ENCODE measurements at regions not wholly inside any gene's neighbourhood (a gene's known extent, or its start where the extent isn't known, plus 50 kb on each side); places are given as distances from the start of the nearest gene placed in this dataset.

DNA sequence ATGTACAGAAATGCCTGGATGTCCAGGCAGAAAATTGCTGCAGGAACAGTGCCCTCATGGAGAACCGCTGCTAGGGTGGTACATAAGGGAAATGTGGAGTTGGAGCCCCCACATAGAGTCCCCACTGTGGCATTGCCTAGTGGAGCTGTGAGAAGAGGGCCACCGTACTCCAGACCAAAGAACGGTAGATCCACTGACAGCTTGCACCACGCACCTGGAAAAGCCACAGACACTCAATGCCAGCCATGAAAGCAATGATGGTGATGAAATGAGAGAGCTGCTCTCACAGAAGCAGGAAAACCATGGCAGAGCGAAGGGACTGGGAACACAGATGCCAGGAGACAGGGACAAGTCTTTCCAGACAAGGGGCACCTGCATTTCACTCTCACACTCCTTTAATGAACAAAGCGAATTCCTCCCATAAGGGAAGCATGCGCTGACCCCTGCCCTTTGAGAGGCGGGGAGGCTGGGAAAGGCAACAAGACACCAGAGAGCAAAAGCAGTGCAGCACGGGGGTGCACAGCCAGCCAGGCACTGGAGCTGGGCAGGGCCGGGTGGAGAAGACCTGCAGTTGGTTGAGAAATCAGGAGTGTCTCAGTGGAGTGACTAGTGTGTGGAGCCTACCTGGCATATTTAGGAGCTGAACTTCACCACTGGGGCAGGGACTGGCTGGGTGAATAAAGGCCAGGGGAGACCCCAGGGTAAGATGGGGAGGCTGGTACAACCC lies 1025.2 kb downstream of the TBC1D22A start:
- ChIA-PET CTCF (interaction anchor here (0.7 kb wide), 1 partner anchor 173 kb away, joined by 3 read pairs; no protein-coding TSS in a partner anchor), POLR2A (no interaction called here)
- H3K9me3 ChIP-seq (ENCODE audit: control insufficient read depth, insufficient read depth, low read depth, low read length) = no peaks in the 10 kb centered on the region
- no peak overlapping the region for H3K4me3 ChIP-seq (ENCODE audit: low read depth, low read length)
- no peak overlapping the region for H3K27ac ChIP-seq (ENCODE audit: extremely low read depth, low read depth, low read length)
- no peaks in the 10 kb centered on the region for H3K36me3 ChIP-seq (ENCODE audit: control insufficient read depth in 2 of 2, insufficient read depth in 1 of 2, low read length in 2 of 2)
- no peaks in the 10 kb centered on the region for H3K4me1 ChIP-seq (ENCODE audit: control insufficient read depth, insufficient read depth, low read length)
- TF ChIP-seq ZNF501 (tag by site-specific recombination; IDR thresholded peaks at IDR 0.05) (no peak), ZNF658 (tag by site-specific recombination; IDR thresholded peaks at IDR 0.05) (no peak), SCRT2 (tag by site-specific recombination; IDR thresholded peaks at IDR 0.05) (no peak), PRDM10 (tag by site-specific recombination; IDR thresholded peaks at IDR 0.05) (no peak), ZNF26 (tag by site-specific recombination; IDR thresholded peaks at IDR 0.05) (no peak)

DNA sequence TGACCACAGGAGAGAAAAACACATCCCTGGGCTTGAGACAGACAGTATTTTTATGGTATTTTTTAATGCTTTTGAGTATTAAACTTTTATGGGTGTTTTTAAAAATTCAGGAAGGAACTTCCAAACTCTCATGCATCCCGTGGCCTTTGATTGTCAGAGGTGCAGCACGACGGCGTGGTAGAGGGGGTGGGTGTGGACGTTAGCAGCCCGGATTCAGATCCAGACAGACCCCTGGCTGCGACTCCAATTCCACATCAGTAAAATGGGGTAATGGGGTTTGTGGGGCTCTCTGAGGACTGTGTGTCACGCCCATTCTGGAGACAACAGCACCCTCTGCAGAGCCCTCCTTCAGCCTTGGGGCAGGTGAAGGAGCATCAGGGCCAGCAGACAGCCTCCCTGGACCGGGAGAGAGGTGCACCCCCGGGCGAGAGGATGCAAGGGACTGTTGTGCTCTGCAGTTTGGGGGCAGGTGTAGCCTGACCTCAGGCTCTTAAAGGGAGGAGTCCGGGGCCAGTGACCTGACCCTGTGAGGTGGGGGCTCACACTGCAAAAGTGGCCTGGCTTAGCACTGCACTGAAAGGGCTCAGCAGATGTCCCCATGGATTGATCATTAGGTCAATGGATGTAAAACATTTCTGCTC lies 1024.3 kb downstream of the TBC1D22A start:
- no peaks in the 10 kb centered on the region for H3K9me3 ChIP-seq (ENCODE audit: control insufficient read depth, insufficient read depth, low read depth, low read length)
- ChIA-PET CTCF (no interaction called here), POLR2A (no interaction called here)
- H3K4me1 ChIP-seq (ENCODE audit: control insufficient read depth, insufficient read depth, low read length) = no peaks in the 10 kb centered on the region
- no peaks in the 10 kb centered on the region for H3K36me3 ChIP-seq (ENCODE audit: control insufficient read depth in 2 of 2, insufficient read depth in 1 of 2, low read length in 2 of 2)
- H3K27ac ChIP-seq (ENCODE audit: extremely low read depth, low read depth, low read length) = no peak overlapping the region
- no peak overlapping the region for H3K4me3 ChIP-seq (ENCODE audit: low read depth, low read length)
- no peak for TF ChIP-seq ZNF121 (tag by site-specific recombination; IDR thresholded peaks at IDR 0.05)
- no peak for TF ChIP-seq ZNF157 (tag by site-specific recombination; IDR thresholded peaks at IDR 0.05)
- TF ChIP-seq, protein P1, sequence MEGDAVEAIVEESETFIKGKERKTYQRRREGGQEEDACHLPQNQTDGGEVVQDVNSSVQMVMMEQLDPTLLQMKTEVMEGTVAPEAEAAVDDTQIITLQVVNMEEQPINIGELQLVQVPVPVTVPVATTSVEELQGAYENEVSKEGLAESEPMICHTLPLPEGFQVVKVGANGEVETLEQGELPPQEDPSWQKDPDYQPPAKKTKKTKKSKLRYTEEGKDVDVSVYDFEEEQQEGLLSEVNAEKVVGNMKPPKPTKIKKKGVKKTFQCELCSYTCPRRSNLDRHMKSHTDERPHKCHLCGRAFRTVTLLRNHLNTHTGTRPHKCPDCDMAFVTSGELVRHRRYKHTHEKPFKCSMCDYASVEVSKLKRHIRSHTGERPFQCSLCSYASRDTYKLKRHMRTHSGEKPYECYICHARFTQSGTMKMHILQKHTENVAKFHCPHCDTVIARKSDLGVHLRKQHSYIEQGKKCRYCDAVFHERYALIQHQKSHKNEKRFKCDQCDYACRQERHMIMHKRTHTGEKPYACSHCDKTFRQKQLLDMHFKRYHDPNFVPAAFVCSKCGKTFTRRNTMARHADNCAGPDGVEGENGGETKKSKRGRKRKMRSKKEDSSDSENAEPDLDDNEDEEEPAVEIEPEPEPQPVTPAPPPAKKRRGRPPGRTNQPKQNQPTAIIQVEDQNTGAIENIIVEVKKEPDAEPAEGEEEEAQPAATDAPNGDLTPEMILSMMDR (tag by site-specific recombination; IDR thresholded peaks at IDR 0.05) = no peak
- no peak for TF ChIP-seq ZNF292 (tag by site-specific recombination; IDR thresholded peaks at IDR 0.05; ENCODE audit: borderline replicate concordance, low read depth)
- no peak for TF ChIP-seq ZNF324 (tag by site-specific recombination; IDR thresholded peaks at IDR 0.05)
- no peak for TF ChIP-seq ZNF37A (tag by site-specific recombination; IDR thresholded peaks at IDR 0.05)
- TF ChIP-seq, protein P2, sequence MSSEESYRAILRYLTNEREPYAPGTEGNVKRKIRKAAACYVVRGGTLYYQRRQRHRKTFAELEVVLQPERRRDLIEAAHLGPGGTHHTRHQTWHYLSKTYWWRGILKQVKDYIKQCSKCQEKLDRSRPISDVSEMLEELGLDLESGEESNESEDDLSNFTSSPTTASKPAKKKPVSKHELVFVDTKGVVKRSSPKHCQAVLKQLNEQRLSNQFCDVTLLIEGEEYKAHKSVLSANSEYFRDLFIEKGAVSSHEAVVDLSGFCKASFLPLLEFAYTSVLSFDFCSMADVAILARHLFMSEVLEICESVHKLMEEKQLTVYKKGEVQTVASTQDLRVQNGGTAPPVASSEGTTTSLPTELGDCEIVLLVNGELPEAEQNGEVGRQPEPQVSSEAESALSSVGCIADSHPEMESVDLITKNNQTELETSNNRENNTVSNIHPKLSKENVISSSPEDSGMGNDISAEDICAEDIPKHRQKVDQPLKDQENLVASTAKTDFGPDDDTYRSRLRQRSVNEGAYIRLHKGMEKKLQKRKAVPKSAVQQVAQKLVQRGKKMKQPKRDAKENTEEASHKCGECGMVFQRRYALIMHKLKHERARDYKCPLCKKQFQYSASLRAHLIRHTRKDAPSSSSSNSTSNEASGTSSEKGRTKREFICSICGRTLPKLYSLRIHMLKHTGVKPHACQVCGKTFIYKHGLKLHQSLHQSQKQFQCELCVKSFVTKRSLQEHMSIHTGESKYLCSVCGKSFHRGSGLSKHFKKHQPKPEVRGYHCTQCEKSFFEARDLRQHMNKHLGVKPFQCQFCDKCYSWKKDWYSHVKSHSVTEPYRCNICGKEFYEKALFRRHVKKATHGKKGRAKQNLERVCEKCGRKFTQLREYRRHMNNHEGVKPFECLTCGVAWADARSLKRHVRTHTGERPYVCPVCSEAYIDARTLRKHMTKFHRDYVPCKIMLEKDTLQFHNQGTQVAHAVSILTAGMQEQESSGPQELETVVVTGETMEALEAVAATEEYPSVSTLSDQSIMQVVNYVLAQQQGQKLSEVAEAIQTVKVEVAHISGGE (tag by site-specific recombination; conservative IDR thresholded peaks at IDR 0.05; ENCODE audit: low read depth) = no peak
- no peak for TF ChIP-seq ZBTB21 (tag by site-specific recombination; IDR thresholded peaks at IDR 0.05)
- no peak for TF ChIP-seq ZNF266 (tag by site-specific recombination; IDR thresholded peaks at IDR 0.05; ENCODE audit: low read depth)
- TF ChIP-seq HOXC10 (CRISPR knock-in tag; IDR thresholded peaks at IDR 0.05) = no peak
- TF ChIP-seq KLF16 (tag by site-specific recombination; IDR thresholded peaks at IDR 0.05) = no peak
- TF ChIP-seq, protein P3, sequence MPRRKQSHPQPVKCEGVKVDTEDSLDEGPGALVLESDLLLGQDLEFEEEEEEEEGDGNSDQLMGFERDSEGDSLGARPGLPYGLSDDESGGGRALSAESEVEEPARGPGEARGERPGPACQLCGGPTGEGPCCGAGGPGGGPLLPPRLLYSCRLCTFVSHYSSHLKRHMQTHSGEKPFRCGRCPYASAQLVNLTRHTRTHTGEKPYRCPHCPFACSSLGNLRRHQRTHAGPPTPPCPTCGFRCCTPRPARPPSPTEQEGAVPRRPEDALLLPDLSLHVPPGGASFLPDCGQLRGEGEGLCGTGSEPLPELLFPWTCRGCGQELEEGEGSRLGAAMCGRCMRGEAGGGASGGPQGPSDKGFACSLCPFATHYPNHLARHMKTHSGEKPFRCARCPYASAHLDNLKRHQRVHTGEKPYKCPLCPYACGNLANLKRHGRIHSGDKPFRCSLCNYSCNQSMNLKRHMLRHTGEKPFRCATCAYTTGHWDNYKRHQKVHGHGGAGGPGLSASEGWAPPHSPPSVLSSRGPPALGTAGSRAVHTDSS (tag by site-specific recombination; IDR thresholded peaks at IDR 0.05) = no peak
- no peak for TF ChIP-seq SETDB1 (IDR thresholded peaks at IDR 0.05; ENCODE audit: insufficient read length, low read length)
- TF ChIP-seq GLI2 (tag by site-specific recombination; IDR thresholded peaks at IDR 0.05; ENCODE audit: borderline replicate concordance, low read depth) = no peak
- TF ChIP-seq ZNF19 (tag by site-specific recombination; IDR thresholded peaks at IDR 0.05; ENCODE audit: low read depth) = no peak
- TF ChIP-seq ZNF341 (tag by site-specific recombination; IDR thresholded peaks at IDR 0.05; ENCODE audit: low read depth) = no peak
- no peak for TF ChIP-seq ZNF311 (tag by site-specific recombination; IDR thresholded peaks at IDR 0.05; ENCODE audit: borderline replicate concordance)
